ENCODE measurements at regions not wholly inside any gene's neighbourhood (a gene's known extent, or its start where the extent isn't known, plus 50 kb on each side); places are given as distances from the start of the nearest gene placed in this dataset.

GRCh38 chr3:103494512-103494911, 1059.7 kb downstream of the ZPLD1 start:
- TF ChIP-seq EP300 (conservative IDR thresholded peaks at IDR 0.05; ENCODE audit: poor library complexity, severe bottlenecking) (no peak), RAD21 (conservative IDR thresholded peaks at IDR 0.05) (no peak), POLR2AphosphoS5 (IDR thresholded peaks at IDR 0.05) (no peak), REST (IDR thresholded peaks at IDR 0.05; ENCODE audit: borderline replicate concordance) (no peak), SMC3 (conservative IDR thresholded peaks at IDR 0.05; ENCODE audit: poor library complexity) (no peak), TAF1 (IDR thresholded peaks at IDR 0.05; ENCODE audit: low read depth) (no peak), CTCF (IDR thresholded peaks at IDR 0.05; ENCODE audit: poor library complexity, severe bottlenecking) (no peak), EZH2 (IDR thresholded peaks at IDR 0.05; ENCODE audit: borderline replicate concordance, insufficient read depth, low read length, poor library complexity, severe bottlenecking) (no peak), MXI1 (conservative IDR thresholded peaks at IDR 0.05; ENCODE audit: poor library complexity, severe bottlenecking) (no peak)
- H3K9me2 ChIP-seq (ENCODE audit: insufficient read depth, low read length) = no peaks in the 10 kb centered on the region
- no peaks in the 10 kb centered on the region for H3K27me3 ChIP-seq (ENCODE audit: insufficient read depth, low read depth, low read length)
- no peak overlapping the region for H2AFZ ChIP-seq (ENCODE audit: low read depth, low read length)
- no peak overlapping the region for H3K27ac ChIP-seq (ENCODE audit: low read length)
- no peaks in the 10 kb centered on the region for H3K79me2 ChIP-seq (replicated peaks; ENCODE audit: insufficient read depth, low read length)
- no peaks in the 10 kb centered on the region for H3K9me3 ChIP-seq (ENCODE audit: low read length)
- H3K4me2 ChIP-seq (ENCODE audit: low read length) = no peak overlapping the region
- H3K9ac ChIP-seq (ENCODE audit: low read length) = no peak overlapping the region
- H3K36me3 ChIP-seq (ENCODE audit: insufficient read depth, low read length) = no peaks in the 10 kb centered on the region
- no peaks in the 10 kb centered on the region for H4K20me1 ChIP-seq (ENCODE audit: insufficient read depth)
- H3K4me3 ChIP-seq (ENCODE audit: low read length) = no peak overlapping the region
- no peaks in the 10 kb centered on the region for H3F3A ChIP-seq (ENCODE audit: insufficient read depth, low read length, poor library complexity, severe bottlenecking)

- Histone ChIP-seq H4K20me1 (ENCODE audit: insufficient read depth) (no peaks in the 10 kb centered on the region), H3K9me2 (ENCODE audit: insufficient read depth, low read length) (no peaks in the 10 kb centered on the region), H3K9me3 (ENCODE audit: low read length) (no peaks in the 10 kb centered on the region), H3K27ac (ENCODE audit: low read length) (no peak overlapping the region), H3K4me2 (ENCODE audit: low read length) (no peak overlapping the region), H3K79me2 (replicated peaks; ENCODE audit: insufficient read depth, low read length) (no peaks in the 10 kb centered on the region), H3K27me3 (ENCODE audit: insufficient read depth, low read depth, low read length) (no peaks in the 10 kb centered on the region), H3F3A (ENCODE audit: insufficient read depth, low read length, poor library complexity, severe bottlenecking) (no peaks in the 10 kb centered on the region), H3K4me3 (ENCODE audit: low read length) (no peak overlapping the region), H2AFZ (ENCODE audit: low read depth, low read length) (no peak overlapping the region), H3K36me3 (ENCODE audit: insufficient read depth, low read length) (no peaks in the 10 kb centered on the region), H3K9ac (ENCODE audit: low read length) (no peak overlapping the region)
- TF ChIP-seq SMC3 (conservative IDR thresholded peaks at IDR 0.05; ENCODE audit: poor library complexity) (no peak), MXI1 (conservative IDR thresholded peaks at IDR 0.05; ENCODE audit: poor library complexity, severe bottlenecking) (no peak), RAD21 (conservative IDR thresholded peaks at IDR 0.05) (no peak), REST (IDR thresholded peaks at IDR 0.05; ENCODE audit: borderline replicate concordance) (no peak), POLR2AphosphoS5 (IDR thresholded peaks at IDR 0.05) (no peak), EP300 (conservative IDR thresholded peaks at IDR 0.05; ENCODE audit: poor library complexity, severe bottlenecking) (no peak), CTCF (IDR thresholded peaks at IDR 0.05; ENCODE audit: poor library complexity, severe bottlenecking) (no peak), EZH2 (IDR thresholded peaks at IDR 0.05; ENCODE audit: borderline replicate concordance, insufficient read depth, low read length, poor library complexity, severe bottlenecking) (no peak), TAF1 (IDR thresholded peaks at IDR 0.05; ENCODE audit: low read depth) (no peak)
These were observed 1060.4 kb downstream of the ZPLD1 start for GRCh38 chr3:103495186-103495585.
